ENCODE measurements at regions not wholly inside any gene's neighbourhood (a gene's known extent, or its start where the extent isn't known, plus 50 kb on each side); places are given as distances from the start of the nearest gene placed in this dataset.
A peak's percentile ranks its signal among the peaks of the same experiment; 100 is the strongest.
"Not testable (repeated sequence)": the region's sequence is repeated elsewhere in the genome, so short reads cannot be mapped to it uniquely, and the experiment has no call there.

GRCh38 chr22:49392247-49392646, 435.4 kb downstream of the BRD1 start:
- H3K79me1 ChIP-seq (ENCODE audit: low read depth, low read length), result no peaks in the 10 kb centered on the region
- H3K14ac ChIP-seq (ENCODE audit: low read length), result no peak overlapping the region
- no peak overlapping the region for H3K18ac ChIP-seq (ENCODE audit: low read length)
- H2AFZ ChIP-seq (ENCODE audit: low read length), result no peak overlapping the region
- WGBS, 2 donors (ENCODE audit: extremely low coverage in 2 of 2, insufficient read length in 2 of 2, insufficient replicate concordance in 1 of 2), result no CpG with 5 or more reads among the region's 6 CpGs
- no peak overlapping the region for H3K4ac ChIP-seq (ENCODE audit: low read length)
- no peak overlapping the region for H2BK120ac ChIP-seq (ENCODE audit: low read depth, low read length)
- H3K27me3 ChIP-seq (ENCODE audit: control insufficient read depth in 3 of 3, insufficient read depth in 3 of 3, low read depth in 1 of 3, low read length in 3 of 3), result no peaks in the 10 kb centered on the region
- H2BK12ac ChIP-seq (ENCODE audit: low read length), result no peak overlapping the region
- H2AK5ac ChIP-seq (ENCODE audit: low read depth, low read length), result no peak overlapping the region
- H2BK5ac ChIP-seq (ENCODE audit: low read length), result no peak overlapping the region
- no peaks in the 10 kb centered on the region for H3K36me3 ChIP-seq (replicated peaks in 1 of 2; ENCODE audit: control insufficient read depth in 2 of 2, insufficient read depth in 2 of 2, low read length in 2 of 2)
- no peak for DNase-seq (ENCODE audit: low spot score)
- no peak overlapping the region for H4K91ac ChIP-seq (ENCODE audit: low read depth, low read length, poor library complexity)
- no peak overlapping the region for H3K9ac ChIP-seq (ENCODE audit: low read depth, low read length, poor library complexity)
- H3K27ac ChIP-seq (replicated peaks; ENCODE audit: low read length), result no peak overlapping the region
- H2BK15ac ChIP-seq (ENCODE audit: low read length), result no peak overlapping the region
- H3K23ac ChIP-seq (ENCODE audit: low read depth, low read length, poor library complexity), result no peak overlapping the region
- no peaks in the 10 kb centered on the region for H3K4me1 ChIP-seq (ENCODE audit: control insufficient read depth in 2 of 2, insufficient read depth in 1 of 2, low read depth in 1 of 2, low read length in 2 of 2)
- no peak overlapping the region for H3K4me3 ChIP-seq (ENCODE audit: low read length in 2 of 2)
- H3K9me3 ChIP-seq (replicated peaks in 1 of 2; ENCODE audit: control insufficient read depth in 2 of 2, insufficient read depth in 1 of 2, low read depth in 1 of 2, low read length in 2 of 2), result no peaks in the 10 kb centered on the region
- no peak overlapping the region for H4K8ac ChIP-seq (ENCODE audit: low read depth, low read length)
- H3K4me2 ChIP-seq (ENCODE audit: insufficient read depth, low read length, poor library complexity, severe bottlenecking), result no peak overlapping the region

- Histone ChIP-seq H4K8ac (ENCODE audit: low read depth, low read length) (peak overlapping the region; percentile 19), H3K9ac (ENCODE audit: low read depth, low read length, poor library complexity) (no peak overlapping the region), H3K27me3 (ENCODE audit: control insufficient read depth in 3 of 3, insufficient read depth in 3 of 3, low read depth in 1 of 3, low read length in 3 of 3) (no peaks in the 10 kb centered on the region), H3K36me3 (replicated peaks in 1 of 2; ENCODE audit: control insufficient read depth in 2 of 2, insufficient read depth in 2 of 2, low read length in 2 of 2) (no peaks in the 10 kb centered on the region), H3K4ac (ENCODE audit: low read length) (no peak overlapping the region), H2BK5ac (ENCODE audit: low read length) (no peak overlapping the region), H2AK5ac (ENCODE audit: low read depth, low read length) (peak overlapping the region; percentile 70), H3K9me3 (replicated peaks in 1 of 2; ENCODE audit: control insufficient read depth in 2 of 2, insufficient read depth in 1 of 2, low read depth in 1 of 2, low read length in 2 of 2) (no peaks in the 10 kb centered on the region), H3K27ac (replicated peaks; ENCODE audit: low read length) (no peak overlapping the region), H2BK120ac (ENCODE audit: low read depth, low read length) (no peak overlapping the region), H4K91ac (ENCODE audit: low read depth, low read length, poor library complexity) (peak overlapping the region; percentile 24), H3K23ac (ENCODE audit: low read depth, low read length, poor library complexity) (peak overlapping the region; percentile 73), H2BK12ac (ENCODE audit: low read length) (peak overlapping the region; percentile 58), H3K4me1 (ENCODE audit: control insufficient read depth in 2 of 2, insufficient read depth in 1 of 2, low read depth in 1 of 2, low read length in 2 of 2) (no peaks in the 10 kb centered on the region), H3K79me1 (ENCODE audit: low read depth, low read length) (no peaks in the 10 kb centered on the region), H3K14ac (ENCODE audit: low read length) (peak overlapping the region; percentile 82), H3K18ac (ENCODE audit: low read length) (peak overlapping the region; percentile 8), H2BK15ac (ENCODE audit: low read length) (peak overlapping the region; percentile 37), H3K4me3 (ENCODE audit: low read length in 2 of 2) (peak overlapping the region in 1 of 2 donors; percentile 41), H2AFZ (ENCODE audit: low read length) (no peak overlapping the region), H3K4me2 (ENCODE audit: insufficient read depth, low read length, poor library complexity, severe bottlenecking) (no peak overlapping the region)
- no peak for DNase-seq (ENCODE audit: low spot score)
- WGBS, 2 donors (ENCODE audit: extremely low coverage in 2 of 2, insufficient read length in 2 of 2, insufficient replicate concordance in 1 of 2), result no CpG with 5 or more reads among the region's 18 CpGs
Observed at GRCh38 chr22:49391436-49391835, 436.2 kb downstream of the BRD1 start.

- Histone ChIP-seq H3K18ac (ENCODE audit: low read length) (no peak overlapping the region), H2BK5ac (ENCODE audit: low read length) (no peak overlapping the region), H3K79me1 (ENCODE audit: low read depth, low read length) (no peaks in the 10 kb centered on the region), H2BK120ac (ENCODE audit: low read depth, low read length) (no peak overlapping the region), H4K8ac (ENCODE audit: low read depth, low read length) (no peak overlapping the region), H4K91ac (ENCODE audit: low read depth, low read length, poor library complexity) (peak overlapping the region; percentile 24), H2AK5ac (ENCODE audit: low read depth, low read length) (peak overlapping the region; percentile 70), H3K9ac (ENCODE audit: low read depth, low read length, poor library complexity) (no peak overlapping the region), H3K4me1 (ENCODE audit: control insufficient read depth in 2 of 2, insufficient read depth in 1 of 2, low read depth in 1 of 2, low read length in 2 of 2) (no peaks in the 10 kb centered on the region), H3K23ac (ENCODE audit: low read depth, low read length, poor library complexity) (no peak overlapping the region), H2AFZ (ENCODE audit: low read length) (no peak overlapping the region), H2BK12ac (ENCODE audit: low read length) (no peak overlapping the region), H3K27me3 (ENCODE audit: control insufficient read depth in 3 of 3, insufficient read depth in 3 of 3, low read depth in 1 of 3, low read length in 3 of 3) (no peaks in the 10 kb centered on the region), H2BK15ac (ENCODE audit: low read length) (no peak overlapping the region), H3K27ac (replicated peaks; ENCODE audit: low read length) (no peak overlapping the region), H3K4me2 (ENCODE audit: insufficient read depth, low read length, poor library complexity, severe bottlenecking) (no peak overlapping the region), H3K36me3 (replicated peaks in 1 of 2; ENCODE audit: control insufficient read depth in 2 of 2, insufficient read depth in 2 of 2, low read length in 2 of 2) (no peaks in the 10 kb centered on the region), H3K9me3 (replicated peaks in 1 of 2; ENCODE audit: control insufficient read depth in 2 of 2, insufficient read depth in 1 of 2, low read depth in 1 of 2, low read length in 2 of 2) (no peaks in the 10 kb centered on the region), H3K4ac (ENCODE audit: low read length) (no peak overlapping the region), H3K4me3 (ENCODE audit: low read length in 2 of 2) (no peak overlapping the region), H3K14ac (ENCODE audit: low read length) (no peak overlapping the region)
- no peak for DNase-seq (ENCODE audit: low spot score)
- WGBS, 2 donors (ENCODE audit: extremely low coverage in 2 of 2, insufficient read length in 2 of 2, insufficient replicate concordance in 1 of 2), result no CpG with 5 or more reads among the region's 7 CpGs
Observed at GRCh38 chr22:49390954-49391353, 436.7 kb downstream of the BRD1 start.

- WGBS, 2 donors (ENCODE audit: extremely low coverage in 2 of 2, insufficient read length in 2 of 2, insufficient replicate concordance in 1 of 2), result no CpG with 5 or more reads among the region's 7 CpGs
- H3K18ac ChIP-seq (ENCODE audit: low read length), result not testable (repeated sequence)
Observed at GRCh38 chr22:49383909-49384308, 443.8 kb downstream of the BRD1 start.

More at GRCh38 chr22:49383909-49384308, 443.8 kb downstream of the BRD1 start:
- not testable (repeated sequence) for H2BK5ac ChIP-seq (ENCODE audit: low read length); H3K36me3 ChIP-seq (replicated peaks in 1 of 2; ENCODE audit: control insufficient read depth in 2 of 2, insufficient read depth in 2 of 2, low read length in 2 of 2); DNase-seq (ENCODE audit: low spot score); H3K4me1 ChIP-seq (ENCODE audit: control insufficient read depth in 2 of 2, insufficient read depth in 1 of 2, low read depth in 1 of 2, low read length in 2 of 2); H3K79me1 ChIP-seq (ENCODE audit: low read depth, low read length); H4K8ac ChIP-seq (ENCODE audit: low read depth, low read length); H3K4me2 ChIP-seq (ENCODE audit: insufficient read depth, low read length, poor library complexity, severe bottlenecking); H2AFZ ChIP-seq (ENCODE audit: low read length); H2AK5ac ChIP-seq (ENCODE audit: low read depth, low read length); H3K9me3 ChIP-seq (replicated peaks in 1 of 2; ENCODE audit: control insufficient read depth in 2 of 2, insufficient read depth in 1 of 2, low read depth in 1 of 2, low read length in 2 of 2); H3K27me3 ChIP-seq (ENCODE audit: control insufficient read depth in 3 of 3, insufficient read depth in 3 of 3, low read depth in 1 of 3, low read length in 3 of 3); H3K27ac ChIP-seq (replicated peaks; ENCODE audit: low read length); H3K4ac ChIP-seq (ENCODE audit: low read length); H2BK120ac ChIP-seq (ENCODE audit: low read depth, low read length); H3K14ac ChIP-seq (ENCODE audit: low read length); H3K9ac ChIP-seq (ENCODE audit: low read depth, low read length, poor library complexity); H2BK12ac ChIP-seq (ENCODE audit: low read length); H3K4me3 ChIP-seq (ENCODE audit: low read length in 2 of 2); H2BK15ac ChIP-seq (ENCODE audit: low read length); H3K23ac ChIP-seq (ENCODE audit: low read depth, low read length, poor library complexity); H4K91ac ChIP-seq (ENCODE audit: low read depth, low read length, poor library complexity)
